ENCODE measurements at regions not wholly inside any gene's neighbourhood (a gene's known extent, or its start where the extent isn't known, plus 50 kb on each side); places are given as distances from the start of the nearest gene placed in this dataset.

DNA sequence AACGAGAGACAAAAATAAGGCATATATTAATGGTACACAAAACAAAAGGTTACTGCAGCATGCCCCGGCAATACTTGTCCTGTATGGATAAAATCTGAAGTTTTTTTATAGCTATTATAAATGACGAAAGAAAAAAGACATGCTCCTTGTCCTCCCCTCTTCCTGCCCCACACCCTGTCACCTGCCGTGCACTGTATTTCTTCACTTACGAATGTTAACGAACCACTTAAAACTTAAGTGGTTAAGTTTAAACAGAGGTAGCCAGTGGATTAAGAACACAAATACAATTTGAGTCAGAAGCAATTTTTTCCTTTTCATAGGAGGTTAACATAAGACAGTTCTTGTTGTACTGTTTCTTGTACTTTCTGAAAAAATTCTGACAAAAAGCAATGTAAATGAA, 799.1 kb upstream of the NECTIN3 start:
- CTCF ChIA-PET (ENCODE audit: unreplicated experiment) = no interaction called here

DNA sequence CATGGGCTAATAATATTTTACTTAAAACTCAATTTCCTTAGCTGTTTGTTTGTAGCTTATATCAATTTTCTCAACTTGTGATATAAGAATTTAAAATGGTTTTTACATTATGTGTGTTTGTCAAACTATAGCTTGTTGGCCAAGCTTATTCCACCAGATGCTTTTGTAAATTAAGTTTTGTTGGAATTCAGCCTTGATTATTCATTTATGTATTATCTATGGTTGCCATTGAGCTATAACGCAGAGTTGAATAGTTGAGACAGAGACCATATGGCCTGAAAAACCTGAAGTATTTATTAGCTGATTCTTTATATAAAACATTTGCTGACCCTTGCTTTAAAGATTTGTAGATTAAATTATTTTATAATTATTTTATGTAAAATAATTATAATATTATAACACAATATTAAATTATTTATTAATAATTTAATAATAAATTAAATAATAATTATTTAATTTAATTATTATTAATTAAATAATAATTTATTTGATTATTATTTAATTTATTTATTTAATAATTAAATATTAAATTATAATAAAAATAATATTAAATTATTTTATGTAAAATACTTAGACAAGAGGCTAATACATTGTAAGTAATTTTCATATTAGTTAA, 779.6 kb upstream of the NECTIN3 start:
- H3K79me2 ChIP-seq (ENCODE audit: insufficient read depth, low read depth, low read length) = no peaks in the 10 kb centered on the region
- H3K27ac ChIP-seq (ENCODE audit: low read depth, low read length, poor library complexity, severe bottlenecking) = no peak overlapping the region
- H3K4me3 ChIP-seq (ENCODE audit: low read depth, low read length, poor library complexity, severe bottlenecking) = no peak overlapping the region
- TF ChIP-seq, protein P1, sequence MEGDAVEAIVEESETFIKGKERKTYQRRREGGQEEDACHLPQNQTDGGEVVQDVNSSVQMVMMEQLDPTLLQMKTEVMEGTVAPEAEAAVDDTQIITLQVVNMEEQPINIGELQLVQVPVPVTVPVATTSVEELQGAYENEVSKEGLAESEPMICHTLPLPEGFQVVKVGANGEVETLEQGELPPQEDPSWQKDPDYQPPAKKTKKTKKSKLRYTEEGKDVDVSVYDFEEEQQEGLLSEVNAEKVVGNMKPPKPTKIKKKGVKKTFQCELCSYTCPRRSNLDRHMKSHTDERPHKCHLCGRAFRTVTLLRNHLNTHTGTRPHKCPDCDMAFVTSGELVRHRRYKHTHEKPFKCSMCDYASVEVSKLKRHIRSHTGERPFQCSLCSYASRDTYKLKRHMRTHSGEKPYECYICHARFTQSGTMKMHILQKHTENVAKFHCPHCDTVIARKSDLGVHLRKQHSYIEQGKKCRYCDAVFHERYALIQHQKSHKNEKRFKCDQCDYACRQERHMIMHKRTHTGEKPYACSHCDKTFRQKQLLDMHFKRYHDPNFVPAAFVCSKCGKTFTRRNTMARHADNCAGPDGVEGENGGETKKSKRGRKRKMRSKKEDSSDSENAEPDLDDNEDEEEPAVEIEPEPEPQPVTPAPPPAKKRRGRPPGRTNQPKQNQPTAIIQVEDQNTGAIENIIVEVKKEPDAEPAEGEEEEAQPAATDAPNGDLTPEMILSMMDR (conservative IDR thresholded peaks at IDR 0.05; ENCODE audit: low read length) = no peak
- no peak for TF ChIP-seq EZH2phosphoT487 (IDR thresholded peaks at IDR 0.05; ENCODE audit: borderline replicate concordance, low read depth, low read length)
- H2AFZ ChIP-seq (ENCODE audit: low read length) = no peak overlapping the region
- ChIA-PET POLR2A (no interaction called here), CTCF (ENCODE audit: unreplicated experiment) (no interaction called here)
- H3K36me3 ChIP-seq (ENCODE audit: insufficient read depth, low read length) = no peaks in the 10 kb centered on the region
- no peaks in the 10 kb centered on the region for H3K9me3 ChIP-seq (ENCODE audit: low read length)
- H3K9me2 ChIP-seq (ENCODE audit: insufficient read depth, low read length) = no peaks in the 10 kb centered on the region
- DNase-seq (ENCODE audit: low spot score) = no peak
- no peaks in the 10 kb centered on the region for H3K4me1 ChIP-seq (ENCODE audit: insufficient read depth, low read length, poor library complexity, severe bottlenecking)
- H4K20me1 ChIP-seq (ENCODE audit: insufficient read depth, low read length) = no peaks in the 10 kb centered on the region
- BruUV-seq (replicated peaks) = no TSS peak
- intact Hi-C loops (cut with micrococcal nuclease; ENCODE audit: unreplicated experiment) = no loop called here
- no peak overlapping the region for H3K4me2 ChIP-seq (ENCODE audit: low read length)

More for the DNA sequence above, 799.1 kb upstream of the NECTIN3 start:
- DNase-seq (ENCODE audit: low spot score) = no peak
- Histone ChIP-seq H3K4me1 (ENCODE audit: insufficient read depth, low read length, poor library complexity, severe bottlenecking) (no peaks in the 10 kb centered on the region), H3K36me3 (ENCODE audit: insufficient read depth, low read length) (no peaks in the 10 kb centered on the region), H3K79me2 (ENCODE audit: insufficient read depth, low read depth, low read length) (no peaks in the 10 kb centered on the region), H2AFZ (ENCODE audit: low read length) (no peak overlapping the region), H3K4me2 (ENCODE audit: low read length) (no peak overlapping the region), H3K4me3 (ENCODE audit: low read depth, low read length, poor library complexity, severe bottlenecking) (no peak overlapping the region), H3K27ac (ENCODE audit: low read depth, low read length, poor library complexity, severe bottlenecking) (no peak overlapping the region), H4K20me1 (ENCODE audit: insufficient read depth, low read length) (no peaks in the 10 kb centered on the region), H3K9me2 (ENCODE audit: insufficient read depth, low read length) (no peaks in the 10 kb centered on the region), H3K9me3 (ENCODE audit: low read length) (no peaks in the 10 kb centered on the region)
- intact Hi-C loops (cut with micrococcal nuclease; ENCODE audit: unreplicated experiment) = no loop called here
- TF ChIP-seq EZH2phosphoT487 (IDR thresholded peaks at IDR 0.05; ENCODE audit: borderline replicate concordance, low read depth, low read length) = no peak
- TF ChIP-seq, protein P1 (conservative IDR thresholded peaks at IDR 0.05; ENCODE audit: low read length) = no peak
- BruUV-seq (replicated peaks) = no TSS peak
- POLR2A ChIA-PET = no interaction called here

DNA sequence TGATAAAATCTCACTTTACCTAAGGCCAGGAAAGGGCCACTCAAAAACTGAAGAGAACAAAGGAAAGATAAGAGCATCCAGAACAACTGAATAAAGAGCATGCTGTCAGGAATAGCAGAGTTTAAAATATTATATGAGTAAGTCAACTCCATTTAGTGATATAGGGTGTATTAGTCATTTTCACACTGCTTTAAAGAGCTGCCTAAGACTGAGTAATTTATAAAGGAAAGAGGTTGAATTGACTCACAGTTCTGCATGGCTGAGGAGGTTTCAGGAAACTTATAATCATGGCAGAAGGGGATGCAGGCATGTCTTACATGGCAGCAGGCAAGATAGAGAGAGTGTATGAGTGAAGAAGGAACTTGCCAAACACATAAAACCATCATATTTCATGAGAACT, 778.0 kb upstream of the NECTIN3 start:
- no peak for DNase-seq (ENCODE audit: low spot score)
- H3K9me2 ChIP-seq (ENCODE audit: insufficient read depth, low read length) = no peaks in the 10 kb centered on the region
- H3K4me2 ChIP-seq (ENCODE audit: low read length) = no peak overlapping the region
- H3K9me3 ChIP-seq (ENCODE audit: low read length) = no peaks in the 10 kb centered on the region
- TF ChIP-seq EZH2phosphoT487 (IDR thresholded peaks at IDR 0.05; ENCODE audit: borderline replicate concordance, low read depth, low read length) = no peak
- TF ChIP-seq, protein P1 (conservative IDR thresholded peaks at IDR 0.05; ENCODE audit: low read length) = no peak
- intact Hi-C loops (cut with micrococcal nuclease; ENCODE audit: unreplicated experiment) = no loop called here
- POLR2A ChIA-PET = no interaction called here
- no peaks in the 10 kb centered on the region for H3K36me3 ChIP-seq (ENCODE audit: insufficient read depth, low read length)
- CTCF ChIA-PET (ENCODE audit: unreplicated experiment) = no interaction called here
- no peak overlapping the region for H3K4me3 ChIP-seq (ENCODE audit: low read depth, low read length, poor library complexity, severe bottlenecking)
- no peak overlapping the region for H2AFZ ChIP-seq (ENCODE audit: low read length)
- no peak overlapping the region for H3K27ac ChIP-seq (ENCODE audit: low read depth, low read length, poor library complexity, severe bottlenecking)
- no peaks in the 10 kb centered on the region for H3K79me2 ChIP-seq (ENCODE audit: insufficient read depth, low read depth, low read length)
- H4K20me1 ChIP-seq (ENCODE audit: insufficient read depth, low read length) = no peaks in the 10 kb centered on the region
- no peaks in the 10 kb centered on the region for H3K4me1 ChIP-seq (ENCODE audit: insufficient read depth, low read length, poor library complexity, severe bottlenecking)
- BruUV-seq (replicated peaks) = no TSS peak
